ENCODE measurements at regions not wholly inside any gene's neighbourhood (a gene's known extent, or its start where the extent isn't known, plus 50 kb on each side); places are given as distances from the start of the nearest gene placed in this dataset.
"Not testable (repeated sequence)": the region's sequence is repeated elsewhere in the genome, so short reads cannot be mapped to it uniquely, and the experiment has no call there.

- no peak for DNase-seq (ENCODE audit: low spot score)
- in situ Hi-C loops (cut with HindIII; ENCODE audit: low sequenced_read_pairs) = no loop called here
These were observed 56.4 kb downstream of the FOXF2 start for GRCh38 chr6:1445650-1446330.

GRCh38 chr6:1449896-1450295 is 60.5 kb downstream of the FOXF2 start:
- in situ Hi-C loops (cut with HindIII; ENCODE audit: low sequenced_read_pairs) = no loop called here
- no peak for DNase-seq (ENCODE audit: low spot score)

- in situ Hi-C loops (cut with HindIII; ENCODE audit: low sequenced_read_pairs) = no loop called here
- DNase-seq (ENCODE audit: low spot score) = no peak
These were observed 63.6 kb downstream of the FOXF2 start for GRCh38 chr6:1453024-1453423.

GRCh38 chr6:1456816-1457215 is 67.4 kb downstream of the FOXF2 start:
- DNase-seq (ENCODE audit: low spot score); in situ Hi-C loops (cut with HindIII; ENCODE audit: low sequenced_read_pairs): not testable (repeated sequence)

GRCh38 chr6:1461207-1461606 is 71.8 kb downstream of the FOXF2 start:
- DNase-seq (ENCODE audit: low spot score) = no peak
- in situ Hi-C loops (cut with HindIII; ENCODE audit: low sequenced_read_pairs) = no loop called here

- in situ Hi-C loops (cut with HindIII; ENCODE audit: low sequenced_read_pairs) = no loop called here
- no peak for DNase-seq (ENCODE audit: low spot score)
These were observed 72.4 kb downstream of the FOXF2 start for GRCh38 chr6:1461736-1462135.

- in situ Hi-C loops (cut with HindIII; ENCODE audit: low sequenced_read_pairs) = no loop called here
- no peak for DNase-seq (ENCODE audit: low spot score)
These were observed 73.9 kb downstream of the FOXF2 start for GRCh38 chr6:1463275-1463674.

- no peak for DNase-seq (ENCODE audit: low spot score)
- in situ Hi-C loops (cut with HindIII; ENCODE audit: low sequenced_read_pairs) = no loop called here
These were observed 74.5 kb downstream of the FOXF2 start for GRCh38 chr6:1463751-1464426.

GRCh38 chr6:1464781-1465370 is 75.5 kb downstream of the FOXF2 start:
- in situ Hi-C loops (cut with HindIII; ENCODE audit: low sequenced_read_pairs) = no loop called here
- DNase-seq (ENCODE audit: low spot score) = no peak

- DNase-seq (ENCODE audit: low spot score) = no peak
These were observed 78.8 kb downstream of the FOXF2 start for GRCh38 chr6:1468126-1468525.

GRCh38 chr6:1470040-1470439 is 80.7 kb downstream of the FOXF2 start:
- in situ Hi-C loops (cut with HindIII; ENCODE audit: low sequenced_read_pairs) = no loop called here
- no peak for DNase-seq (ENCODE audit: low spot score)

More at GRCh38 chr6:1468126-1468525, 78.8 kb downstream of the FOXF2 start:
- in situ Hi-C loops (cut with HindIII; ENCODE audit: low sequenced_read_pairs) = no loop called here

- no peak for DNase-seq (ENCODE audit: low spot score)
- in situ Hi-C loops (cut with HindIII; ENCODE audit: low sequenced_read_pairs) = no loop called here
These were observed 83.3 kb downstream of the FOXF2 start for GRCh38 chr6:1472643-1473042.

- DNase-seq (ENCODE audit: low spot score) = no peak
- in situ Hi-C loops (cut with HindIII; ENCODE audit: low sequenced_read_pairs) = no loop called here
These were observed 83.8 kb downstream of the FOXF2 start for GRCh38 chr6:1473166-1473565.

- in situ Hi-C loops (cut with HindIII; ENCODE audit: low sequenced_read_pairs) = no loop called here
- DNase-seq (ENCODE audit: low spot score) = no peak
These were observed 84.2 kb downstream of the FOXF2 start for GRCh38 chr6:1473598-1473997.

- in situ Hi-C loops (cut with HindIII; ENCODE audit: low sequenced_read_pairs) = no loop called here
- DNase-seq (ENCODE audit: low spot score) = no peak
These were observed 84.8 kb downstream of the FOXF2 start for GRCh38 chr6:1474205-1474604.

- peak; percentile 7 for DNase-seq (ENCODE audit: low spot score)
- in situ Hi-C loops (cut with HindIII; ENCODE audit: low sequenced_read_pairs) = no loop called here
These were observed 85.8 kb downstream of the FOXF2 start for GRCh38 chr6:1475174-1475573.

- no peak for DNase-seq (ENCODE audit: low spot score)
- in situ Hi-C loops (cut with HindIII; ENCODE audit: low sequenced_read_pairs) = no loop called here
These were observed 88.2 kb downstream of the FOXF2 start for GRCh38 chr6:1477432-1478090.

GRCh38 chr6:1478163-1478826 is 88.9 kb downstream of the FOXF2 start:
- in situ Hi-C loops (cut with HindIII; ENCODE audit: low sequenced_read_pairs); DNase-seq (ENCODE audit: low spot score): not testable (repeated sequence)

- no peak for DNase-seq (ENCODE audit: low spot score)
- in situ Hi-C loops (cut with HindIII; ENCODE audit: low sequenced_read_pairs) = no loop called here
These were observed 89.7 kb downstream of the FOXF2 start for GRCh38 chr6:1479095-1479494.
